IMR-90 (cell line): ENCODE measurements at regions not wholly inside any gene's neighbourhood (a gene's known extent, or its start where the extent isn't known, plus 50 kb on each side); places are given as distances from the start of the nearest gene placed in this dataset.

Experiments
- ATAC-seq: fragments of 200-7000 bp; cut with Tn5 transposase; 2 replicates; pipeline ENCODE4 v1.9.1; 2020; ENCODE audit warnings: low read depth, mild to moderate bottlenecking, moderate library complexity
- BruUV-seq: library from RNA; stranded (reverse); fragments of 400-500 nt; replicated peaks from 2 replicates; lab custom pipeline; 2021; lab: Mats Ljungman, UMichigan
- CTCF ChIA-PET: fragments of 300-600 bp; formaldehyde crosslinking; extraction: SDS; loops from one replicate; lab custom pipeline; 2021; ENCODE audit warnings: antibody characterized with exemption; lab: Yijun Ruan, JAX
- POLR2A ChIA-PET: fragments of 300-600 bp; sonication (Branson Sonifier 250); formaldehyde crosslinking; loops from one replicate; lab custom pipeline; 2022; ENCODE audit warnings: antibody characterized with exemption; ENCODE audit not compliant: unreplicated experiment; lab: Charles Lee
- DNase-seq: peaks from one replicate; pipeline ENCODE4 v3.0.0; 2013
- H2AFZ ChIP-seq: replicated peaks from 2 replicates; pipeline ENCODE3; 2013; ENCODE audit warnings: low read length, mild to moderate bottlenecking; ENCODE audit not compliant: poor library complexity
- H2AK5ac ChIP-seq: 2 replicates; pipeline ENCODE4 v1.6.1; 2013; ENCODE audit warnings: low read depth, low read length, inconsistent platforms
- H2AK9ac ChIP-seq: replicated peaks from 2 replicates; pipeline ENCODE3; 2013; ENCODE audit warnings: mild to moderate bottlenecking, low read depth, low read length, moderate library complexity; ENCODE audit not compliant: poor library complexity
- H2BK120ac ChIP-seq: 2 replicates; pipeline ENCODE4 v1.6.1; 2013; ENCODE audit warnings: low read depth, low read length, inconsistent platforms
- H2BK15ac ChIP-seq: 3 replicates; pipeline ENCODE4 v1.6.1; 2013; ENCODE audit warnings: low read depth, low read length, inconsistent platforms
- H2BK20ac ChIP-seq: 2 replicates; pipeline ENCODE4 v1.6.1; 2013; ENCODE audit warnings: low read depth, mild to moderate bottlenecking, inconsistent platforms, low read length, moderate library complexity
- H2BK5ac ChIP-seq: 2 replicates; pipeline ENCODE4 v1.6.1; 2013; ENCODE audit warnings: mild to moderate bottlenecking, low read depth, low read length, inconsistent platforms; ENCODE audit not compliant: poor library complexity, severe bottlenecking
- H3K14ac ChIP-seq: replicated peaks from 2 replicates; pipeline ENCODE4 v1.6.1; 2013; ENCODE audit warnings: low read depth, low read length, inconsistent platforms
- H3K18ac ChIP-seq: 2 replicates; pipeline ENCODE4 v1.6.1; 2013; ENCODE audit warnings: low read depth, low read length, control low read depth
- H3K23ac ChIP-seq: 2 replicates; pipeline ENCODE4 v1.6.1; 2013; ENCODE audit warnings: low read depth, low read length, inconsistent platforms
- H3K27ac ChIP-seq: 2 replicates; pipeline ENCODE4 v1.5.1; 2013; ENCODE audit warnings: mild to moderate bottlenecking, control low read depth, low read length; ENCODE audit not compliant: insufficient read depth
- H3K27me3 ChIP-seq: 2 replicates; pipeline ENCODE4 v1.6.1; 2013; ENCODE audit warnings: low read length; ENCODE audit not compliant: control insufficient read depth, insufficient read depth
- H3K36me3 ChIP-seq: 2 replicates; pipeline ENCODE4 v1.6.1; 2013; ENCODE audit warnings: low read length, mixed read lengths; ENCODE audit not compliant: control insufficient read depth, insufficient read depth
- H3K4ac ChIP-seq: 2 replicates; pipeline ENCODE4 v1.6.1; 2013; ENCODE audit warnings: low read depth, low read length, inconsistent platforms
- H3K4me1 ChIP-seq: 2 replicates; pipeline ENCODE4 v1.6.1; 2013; ENCODE audit warnings: low read length, mixed read lengths; ENCODE audit not compliant: control insufficient read depth, insufficient read depth
- H3K4me2 ChIP-seq: 2 replicates; pipeline ENCODE4 v1.6.1; 2013; ENCODE audit warnings: low read depth, mild to moderate bottlenecking, control low read depth, low read length, moderate library complexity
- H3K4me3 ChIP-seq: 2 replicates; pipeline ENCODE4 v1.5.1; 2013; ENCODE audit warnings: low read depth, mild to moderate bottlenecking, control low read depth, low read length, moderate library complexity; ENCODE audit not compliant: insufficient read depth
- H3K56ac ChIP-seq: 2 replicates; pipeline ENCODE4 v1.6.1; 2013; ENCODE audit warnings: low read length, inconsistent platforms; ENCODE audit not compliant: insufficient read depth; ENCODE audit errors: extremely low read depth
- H3K79me1 ChIP-seq, 2 experiments: 2 replicates each; pipeline ENCODE4 v1.6.1; 2013; ENCODE audit warnings: low read length in 2 of 2, inconsistent platforms in 1 of 2, low read depth in 1 of 2
- H3K9ac ChIP-seq: 2 replicates; pipeline ENCODE4 v1.6.1; 2013; ENCODE audit warnings: low read depth, low read length, control low read depth
- H3K9me1 ChIP-seq: 2 replicates; pipeline ENCODE4 v1.6.1; 2013; ENCODE audit warnings: low read length, inconsistent platforms; ENCODE audit not compliant: insufficient read depth
- H3K9me3 ChIP-seq: 2 replicates; pipeline ENCODE4 v1.6.1; 2013; ENCODE audit warnings: low read length; ENCODE audit not compliant: control insufficient read depth, insufficient read depth
- H4K20me1 ChIP-seq: 2 replicates; pipeline ENCODE4 v1.6.1; 2013; ENCODE audit warnings: low read length, inconsistent platforms; ENCODE audit not compliant: insufficient read depth
- H4K5ac ChIP-seq: 2 replicates; pipeline ENCODE4 v1.6.1; 2013; ENCODE audit warnings: mild to moderate bottlenecking, low read depth, low read length, control low read depth
- H4K8ac ChIP-seq, 2 experiments: 2 replicates each; pipeline ENCODE4 v1.6.1; 2013; ENCODE audit warnings: low read depth in 2 of 2, low read length in 2 of 2, control low read depth in 1 of 2, inconsistent platforms in 1 of 2
- H4K91ac ChIP-seq: 2 replicates; pipeline ENCODE4 v1.6.1; 2013; ENCODE audit warnings: low read depth, low read length, inconsistent platforms; ENCODE audit not compliant: insufficient read depth
- CEBPB ChIP-seq: IDR thresholded peaks from 2 replicates; pipeline ENCODE4 v1.6.1; 2012; ENCODE audit warnings: low read depth, low read length, improper control_type of control experiment
- CHD1 ChIP-seq: IDR thresholded peaks from 2 replicates; pipeline ENCODE4 v1.6.1; 2012; ENCODE audit warnings: low read depth, low read length, improper control_type of control experiment
- FOS ChIP-seq: fragments of 150-350 bp; IDR thresholded peaks from 2 replicates; pipeline ENCODE4 v1.6.1; 2016; ENCODE audit warnings: low read depth, low read length
- NFE2L2 ChIP-seq: fragments of 150-350 bp; IDR thresholded peaks from 2 replicates; pipeline ENCODE4 v1.6.1; 2016; ENCODE audit warnings: low read depth, mild to moderate bottlenecking, low read length
- WGBS, 2 experiments: methylation state at CpG; one replicate each; pipeline versions ENCODE4 v1.1.5 to v1.1.7; 2013; ENCODE audit warnings: missing lambda C conversion rate in 2 of 2; ENCODE audit not compliant: insufficient read length in 1 of 2; ENCODE audit errors: extremely low coverage in 2 of 2; 5-methylcytosine and 5-hydroxymethylcytosine counted together
- dilution Hi-C: fragments of 300-500 bp; cut with HindIII; formaldehyde crosslinking; loops from one replicate; pipeline ENCODE4 v1.14.3; 2018; ENCODE audit warnings: low sequenced_read_pairs; ENCODE audit not compliant: unreplicated experiment
- in situ Hi-C: fragments of 300-500 bp; cut with MboI; formaldehyde crosslinking; loops from 3 replicates; pipeline ENCODE4 v1.14.3; 2019; ENCODE audit warnings: low sequenced_read_pairs, inconsistent platforms, mixed read lengths
- intact Hi-C: fragments of 100-400 bp; cut with micrococcal nuclease; formaldehyde crosslinking; loops from 2 replicates; pipeline ENCODE4 v1.10.0; 2022
- TF ChIP-seq, protein P1 (sequence below): fragments of 150-350 bp; IDR thresholded peaks from 2 replicates; pipeline ENCODE4 v1.6.1; 2016; ENCODE audit warnings: low read depth, mild to moderate bottlenecking, low read length, moderate library complexity, borderline replicate concordance

DNA sequence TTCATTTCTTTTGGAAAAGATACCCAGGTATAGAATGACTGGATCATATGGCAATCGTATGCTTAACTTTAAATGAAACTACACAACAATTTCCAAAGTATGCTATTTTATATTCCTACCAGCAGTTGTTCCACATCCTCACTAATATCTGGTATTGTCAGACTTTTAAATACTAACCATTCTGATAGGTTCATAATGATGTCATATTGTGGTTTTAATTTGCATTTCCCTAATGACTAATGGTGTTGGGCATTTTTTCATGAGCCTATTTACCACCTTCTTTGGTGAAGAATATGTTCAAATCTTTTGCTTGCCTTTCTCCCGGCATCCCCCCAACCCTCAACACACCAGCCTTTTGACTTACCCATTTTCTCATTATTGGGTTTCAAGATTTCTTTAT, 96.2 kb upstream of the HMGN3 start:
- Histone ChIP-seq H3K14ac (no peak overlapping the region), H3K4ac (no peak overlapping the region), H3K36me3 (no peaks in the 10 kb centered on the region), H3K9ac (no peak overlapping the region), H2AK9ac (no peak overlapping the region), H3K23ac (no peak overlapping the region), H3K4me3 (no peak overlapping the region), H3K9me1 (no peaks in the 10 kb centered on the region), H4K91ac (no peak overlapping the region), H2BK5ac (no peak overlapping the region), H2AFZ (no peak overlapping the region), H3K4me1 (no peaks in the 10 kb centered on the region), H2BK15ac (no peak overlapping the region), H4K5ac (no peak overlapping the region), H3K56ac (no peak overlapping the region), H2BK120ac (no peak overlapping the region), H3K79me1 (no peaks in the 10 kb centered on the region), H3K18ac (no peak overlapping the region), H4K8ac (no peak overlapping the region), H4K20me1 (no peaks in the 10 kb centered on the region), H3K27me3 (no peaks in the 10 kb centered on the region), H3K27ac (no peak overlapping the region), H2BK20ac (no peak overlapping the region), H2AK5ac (no peak overlapping the region), H3K9me3 (no peaks in the 10 kb centered on the region), H3K4me2 (no peak overlapping the region)
- dilution Hi-C loops (no loop called here), in situ Hi-C loops (no loop called here), intact Hi-C loops (no loop called here)
- WGBS, 2 experiments, result no CpG with 5 or more reads among the region's 2 CpGs
- TF ChIP-seq NFE2L2, result no peak
- TF ChIP-seq FOS, result no peak
- no peak for TF ChIP-seq CHD1
- TF ChIP-seq, protein P1, sequence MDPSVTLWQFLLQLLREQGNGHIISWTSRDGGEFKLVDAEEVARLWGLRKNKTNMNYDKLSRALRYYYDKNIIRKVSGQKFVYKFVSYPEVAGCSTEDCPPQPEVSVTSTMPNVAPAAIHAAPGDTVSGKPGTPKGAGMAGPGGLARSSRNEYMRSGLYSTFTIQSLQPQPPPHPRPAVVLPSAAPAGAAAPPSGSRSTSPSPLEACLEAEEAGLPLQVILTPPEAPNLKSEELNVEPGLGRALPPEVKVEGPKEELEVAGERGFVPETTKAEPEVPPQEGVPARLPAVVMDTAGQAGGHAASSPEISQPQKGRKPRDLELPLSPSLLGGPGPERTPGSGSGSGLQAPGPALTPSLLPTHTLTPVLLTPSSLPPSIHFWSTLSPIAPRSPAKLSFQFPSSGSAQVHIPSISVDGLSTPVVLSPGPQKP, result no peak
- no peak for TF ChIP-seq CEBPB
- ATAC-seq (no peak), DNase-seq (no peak)
- ChIA-PET CTCF (no interaction called here), POLR2A (no interaction called here)
- no TSS peak for BruUV-seq
